ENCODE measurements at regions not wholly inside any gene's neighbourhood (a gene's known extent, or its start where the extent isn't known, plus 50 kb on each side); places are given as distances from the start of the nearest gene placed in this dataset.

DNA sequence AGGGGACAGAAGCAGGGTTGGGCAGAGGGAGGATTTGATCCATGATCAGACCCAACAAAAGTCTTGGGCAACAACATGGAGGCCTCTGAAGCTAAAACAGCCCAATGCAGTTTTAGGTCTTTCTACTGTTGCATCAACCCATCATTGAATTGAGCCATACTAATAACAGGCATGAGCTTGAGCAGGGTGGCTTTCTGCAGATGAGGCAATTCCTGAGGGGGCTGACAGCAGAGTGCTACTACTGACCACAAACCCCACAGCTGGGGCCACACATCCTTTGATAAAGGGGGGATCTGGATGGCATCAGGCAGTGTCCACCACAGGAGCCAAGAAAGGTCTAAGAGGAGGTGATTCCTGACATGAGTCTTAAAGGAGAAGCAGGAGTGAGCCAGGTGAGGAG is 517.0 kb upstream of the PPP2R3A start (continued):
- no peak for TF ChIP-seq MYC (IDR thresholded peaks at IDR 0.05; ENCODE audit: low read depth, low read length)
- no peak for TF ChIP-seq MYC (CRISPR knock-in tag; IDR thresholded peaks at IDR 0.05; ENCODE audit: borderline replicate concordance, low read depth)
- TF ChIP-seq ZKSCAN3 (CRISPR knock-in tag; IDR thresholded peaks at IDR 0.05) = no peak
- no peak for TF ChIP-seq SMC3 (conservative IDR thresholded peaks at IDR 0.05; ENCODE audit: insufficient read depth, low read depth, low read length)
- TF ChIP-seq HDAC1 (IDR thresholded peaks at IDR 0.05) = no peak
- TF ChIP-seq, protein P1, sequence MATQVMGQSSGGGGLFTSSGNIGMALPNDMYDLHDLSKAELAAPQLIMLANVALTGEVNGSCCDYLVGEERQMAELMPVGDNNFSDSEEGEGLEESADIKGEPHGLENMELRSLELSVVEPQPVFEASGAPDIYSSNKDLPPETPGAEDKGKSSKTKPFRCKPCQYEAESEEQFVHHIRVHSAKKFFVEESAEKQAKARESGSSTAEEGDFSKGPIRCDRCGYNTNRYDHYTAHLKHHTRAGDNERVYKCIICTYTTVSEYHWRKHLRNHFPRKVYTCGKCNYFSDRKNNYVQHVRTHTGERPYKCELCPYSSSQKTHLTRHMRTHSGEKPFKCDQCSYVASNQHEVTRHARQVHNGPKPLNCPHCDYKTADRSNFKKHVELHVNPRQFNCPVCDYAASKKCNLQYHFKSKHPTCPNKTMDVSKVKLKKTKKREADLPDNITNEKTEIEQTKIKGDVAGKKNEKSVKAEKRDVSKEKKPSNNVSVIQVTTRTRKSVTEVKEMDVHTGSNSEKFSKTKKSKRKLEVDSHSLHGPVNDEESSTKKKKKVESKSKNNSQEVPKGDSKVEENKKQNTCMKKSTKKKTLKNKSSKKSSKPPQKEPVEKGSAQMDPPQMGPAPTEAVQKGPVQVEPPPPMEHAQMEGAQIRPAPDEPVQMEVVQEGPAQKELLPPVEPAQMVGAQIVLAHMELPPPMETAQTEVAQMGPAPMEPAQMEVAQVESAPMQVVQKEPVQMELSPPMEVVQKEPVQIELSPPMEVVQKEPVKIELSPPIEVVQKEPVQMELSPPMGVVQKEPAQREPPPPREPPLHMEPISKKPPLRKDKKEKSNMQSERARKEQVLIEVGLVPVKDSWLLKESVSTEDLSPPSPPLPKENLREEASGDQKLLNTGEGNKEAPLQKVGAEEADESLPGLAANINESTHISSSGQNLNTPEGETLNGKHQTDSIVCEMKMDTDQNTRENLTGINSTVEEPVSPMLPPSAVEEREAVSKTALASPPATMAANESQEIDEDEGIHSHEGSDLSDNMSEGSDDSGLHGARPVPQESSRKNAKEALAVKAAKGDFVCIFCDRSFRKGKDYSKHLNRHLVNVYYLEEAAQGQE (IDR thresholded peaks at IDR 0.05; ENCODE audit: borderline replicate concordance) = no peak
- TF ChIP-seq, protein P1 (CRISPR knock-in tag; IDR thresholded peaks at IDR 0.05; ENCODE audit: low read depth) = no peak
- TF ChIP-seq, protein P2, sequence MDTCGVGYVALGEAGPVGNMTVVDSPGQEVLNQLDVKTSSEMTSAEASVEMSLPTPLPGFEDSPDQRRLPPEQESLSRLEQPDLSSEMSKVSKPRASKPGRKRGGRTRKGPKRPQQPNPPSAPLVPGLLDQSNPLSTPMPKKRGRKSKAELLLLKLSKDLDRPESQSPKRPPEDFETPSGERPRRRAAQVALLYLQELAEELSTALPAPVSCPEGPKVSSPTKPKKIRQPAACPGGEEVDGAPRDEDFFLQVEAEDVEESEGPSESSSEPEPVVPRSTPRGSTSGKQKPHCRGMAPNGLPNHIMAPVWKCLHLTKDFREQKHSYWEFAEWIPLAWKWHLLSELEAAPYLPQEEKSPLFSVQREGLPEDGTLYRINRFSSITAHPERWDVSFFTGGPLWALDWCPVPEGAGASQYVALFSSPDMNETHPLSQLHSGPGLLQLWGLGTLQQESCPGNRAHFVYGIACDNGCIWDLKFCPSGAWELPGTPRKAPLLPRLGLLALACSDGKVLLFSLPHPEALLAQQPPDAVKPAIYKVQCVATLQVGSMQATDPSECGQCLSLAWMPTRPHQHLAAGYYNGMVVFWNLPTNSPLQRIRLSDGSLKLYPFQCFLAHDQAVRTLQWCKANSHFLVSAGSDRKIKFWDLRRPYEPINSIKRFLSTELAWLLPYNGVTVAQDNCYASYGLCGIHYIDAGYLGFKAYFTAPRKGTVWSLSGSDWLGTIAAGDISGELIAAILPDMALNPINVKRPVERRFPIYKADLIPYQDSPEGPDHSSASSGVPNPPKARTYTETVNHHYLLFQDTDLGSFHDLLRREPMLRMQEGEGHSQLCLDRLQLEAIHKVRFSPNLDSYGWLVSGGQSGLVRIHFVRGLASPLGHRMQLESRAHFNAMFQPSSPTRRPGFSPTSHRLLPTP (IDR thresholded peaks at IDR 0.05; ENCODE audit: borderline replicate concordance, extremely low read depth, insufficient read length) = no peak
- TF ChIP-seq NFXL1 (CRISPR knock-in tag; IDR thresholded peaks at IDR 0.05) = no peak
- TF ChIP-seq TSC22D4 (tag; IDR thresholded peaks at IDR 0.05) = no peak
- no peak for TF ChIP-seq HNRNPK (IDR thresholded peaks at IDR 0.05; ENCODE audit: low read depth, low read length, poor library complexity, severe bottlenecking)

All from K562 (cell line).